SK-N-MC (cell line): ENCODE measurements at regions not wholly inside any gene's neighbourhood (a gene's known extent, or its start where the extent isn't known, plus 50 kb on each side); places are given as distances from the start of the nearest gene placed in this dataset.

Experiments used
- DNase-seq: peaks from one replicate; pipeline ENCODE4 v3.0.0-alpha.2; 2011; ENCODE audit warnings: low read depth, low spot score
- H3K27ac ChIP-seq: fragments of 200-600 bp; sonication (generic); 2 replicates; pipeline ENCODE4 v1.5.1; 2016; ENCODE audit warnings: mixed run types
- H3K36me3 ChIP-seq: fragments of 200-600 bp; sonication (generic); 2 replicates; pipeline ENCODE4 v1.6.1; 2017; ENCODE audit warnings: antibody characterized with exemption, low read length, mixed read lengths; ENCODE audit not compliant: insufficient read depth
- H3K4me3 ChIP-seq: fragments of 200-600 bp; sonication (generic); 2 replicates; pipeline ENCODE4 v1.5.1; 2016
- H3K9ac ChIP-seq: fragments of 200-600 bp; sonication (generic); 2 replicates; pipeline ENCODE4 v1.8.0; 2017; ENCODE audit warnings: mixed run types, mixed read lengths; ENCODE audit not compliant: insufficient read length
- H3K9me3 ChIP-seq: fragments of 200-600 bp; sonication (generic); 2 replicates; pipeline ENCODE4 v1.6.1; 2017; ENCODE audit warnings: low read depth, mild to moderate bottlenecking, antibody characterized with exemption, low read length, moderate library complexity, mixed read lengths
- EZH2 ChIP-seq: fragments of 200-600 bp; sonication (generic); IDR thresholded peaks from one replicate; pipeline ENCODE4 v1.6.1; 2017; ENCODE audit warnings: antibody characterized with exemption
- FOXP2 ChIP-seq: optimal IDR thresholded peaks from 2 replicates; pipeline ENCODE3; 2011; ENCODE audit warnings: mild to moderate bottlenecking, moderate library complexity; ENCODE audit not compliant: insufficient read depth; ENCODE audit errors: extremely low read length, control extremely low read depth
- POLR2AphosphoS5 ChIP-seq: IDR thresholded peaks from 2 replicates; pipeline ENCODE4 v1.6.1; 2012; ENCODE audit warnings: mild to moderate bottlenecking, low read depth, low read length, borderline replicate concordance

GRCh38 chr4:38454284-38454683, 209.7 kb upstream of the KLF3 start:
- Histone ChIP-seq H3K4me3 (no peak overlapping the region), H3K9ac (no peak overlapping the region), H3K27ac (no peak overlapping the region), H3K9me3 (no peaks in the 10 kb centered on the region), H3K36me3 (no peaks in the 10 kb centered on the region)
- no peak for DNase-seq
- no peak for TF ChIP-seq POLR2AphosphoS5
- TF ChIP-seq EZH2: no peak
- TF ChIP-seq FOXP2: no peak

GRCh38 chr4:38455092-38455862, 208.7 kb upstream of the KLF3 start:
- Histone ChIP-seq H3K9me3 (no peaks in the 10 kb centered on the region), H3K27ac (no peak overlapping the region), H3K4me3 (no peak overlapping the region), H3K9ac (no peak overlapping the region), H3K36me3 (no peaks in the 10 kb centered on the region)
- DNase-seq: no peak
- TF ChIP-seq POLR2AphosphoS5 (no peak), EZH2 (no peak)

GRCh38 chr4:38456096-38456495, 207.9 kb upstream of the KLF3 start:
- no peaks in the 10 kb centered on the region for H3K9me3 ChIP-seq
- no peaks in the 10 kb centered on the region for H3K36me3 ChIP-seq
- TF ChIP-seq FOXP2 (no peak), POLR2AphosphoS5 (no peak), EZH2 (no peak)
- DNase-seq: no peak
- no peak overlapping the region for H3K4me3 ChIP-seq
- no peak overlapping the region for H3K9ac ChIP-seq
- no peak overlapping the region for H3K27ac ChIP-seq

- Histone ChIP-seq H3K9ac (no peak overlapping the region), H3K36me3 (no peaks in the 10 kb centered on the region), H3K4me3 (no peak overlapping the region), H3K27ac (no peak overlapping the region), H3K9me3 (no peaks in the 10 kb centered on the region)
- DNase-seq: no peak
- TF ChIP-seq POLR2AphosphoS5 (no peak), EZH2 (no peak), FOXP2 (no peak)
These were observed 202.7 kb upstream of the KLF3 start for GRCh38 chr4:38461342-38461741.

GRCh38 chr4:38462367-38463055, 201.5 kb upstream of the KLF3 start:
- DNase-seq: no peak
- Histone ChIP-seq H3K9me3 (no peaks in the 10 kb centered on the region), H3K4me3 (no peak overlapping the region), H3K9ac (no peak overlapping the region), H3K27ac (no peak overlapping the region), H3K36me3 (no peaks in the 10 kb centered on the region)
- TF ChIP-seq FOXP2 (no peak), POLR2AphosphoS5 (no peak), EZH2 (no peak)

GRCh38 chr4:38463268-38463958, 200.6 kb upstream of the KLF3 start:
- Histone ChIP-seq H3K9ac (no peak overlapping the region), H3K4me3 (no peak overlapping the region), H3K36me3 (no peaks in the 10 kb centered on the region), H3K9me3 (no peaks in the 10 kb centered on the region), H3K27ac (no peak overlapping the region)
- no peak for DNase-seq
- no peak for TF ChIP-seq POLR2AphosphoS5

GRCh38 chr4:38464328-38464727, 199.7 kb upstream of the KLF3 start:
- H3K27ac ChIP-seq: no peak overlapping the region
- DNase-seq: no peak
- H3K9ac ChIP-seq: no peak overlapping the region
- no peaks in the 10 kb centered on the region for H3K9me3 ChIP-seq
- H3K36me3 ChIP-seq: no peaks in the 10 kb centered on the region
- H3K4me3 ChIP-seq: no peak overlapping the region
- no peak for TF ChIP-seq FOXP2
- TF ChIP-seq EZH2: no peak
- TF ChIP-seq POLR2AphosphoS5: no peak

- Histone ChIP-seq H3K27ac (no peak overlapping the region), H3K4me3 (no peak overlapping the region), H3K9me3 (no peaks in the 10 kb centered on the region), H3K9ac (no peak overlapping the region), H3K36me3 (no peaks in the 10 kb centered on the region)
- no peak for DNase-seq
- TF ChIP-seq FOXP2: no peak
- TF ChIP-seq EZH2: no peak
- no peak for TF ChIP-seq POLR2AphosphoS5
These were observed 197.6 kb upstream of the KLF3 start for GRCh38 chr4:38466401-38466800.
